MCF 10A (cell line): ENCODE measurements at regions not wholly inside any gene's neighbourhood (a gene's known extent, or its start where the extent isn't known, plus 50 kb on each side); places are given as distances from the start of the nearest gene placed in this dataset.

ENCODE experiments used
- BruUV-seq: library from RNA; stranded (reverse); fragments of 400-500 nt; replicated peaks from 2 replicates; lab custom pipeline; 2021; lab: Mats Ljungman, UMichigan
- CTCF ChIA-PET: fragments of 300-600 bp; sonication (Branson Sonifier 250); formaldehyde crosslinking; extraction: SDS; loops from one replicate; lab custom pipeline; 2021; ENCODE audit warnings: antibody characterized with exemption, inconsistent platforms; lab: Yijun Ruan, JAX
- POLR2A ChIA-PET: fragments of 300-600, 350-650 bp; sonication (Branson Sonifier 250); formaldehyde crosslinking; extraction: SDS; loops from one replicate; lab custom pipeline; 2020; ENCODE audit warnings: antibody characterized with exemption, inconsistent platforms; lab: Yijun Ruan, JAX
- DNase-seq: peaks from one replicate; pipeline ENCODE4 v3.0.0-alpha.2; 2018; ENCODE audit not compliant: unreplicated experiment
- H3K27ac Mint-ChIP-seq: one replicate; pipeline ENCODE4 v1.8.0; 2022; ENCODE audit warnings: mild to moderate bottlenecking, low read depth, mixed read lengths; ENCODE audit not compliant: unreplicated experiment
- H3K27me3 Mint-ChIP-seq: one replicate; pipeline ENCODE4 v1.8.0; 2022; ENCODE audit warnings: mixed read lengths; ENCODE audit not compliant: insufficient read depth, unreplicated experiment
- H3K36me3 Mint-ChIP-seq: one replicate; pipeline ENCODE4 v1.8.0; 2022; ENCODE audit warnings: mild to moderate bottlenecking, moderate library complexity, mixed read lengths; ENCODE audit not compliant: insufficient read depth, unreplicated experiment
- H3K4me1 Mint-ChIP-seq: one replicate; pipeline ENCODE4 v1.8.0; 2022; ENCODE audit warnings: mixed read lengths; ENCODE audit not compliant: insufficient read depth, unreplicated experiment
- H3K4me3 Mint-ChIP-seq: one replicate; pipeline ENCODE4 v1.8.0; 2022; ENCODE audit warnings: mild to moderate bottlenecking, moderate library complexity, mixed read lengths; ENCODE audit not compliant: unreplicated experiment
- H3K9me3 Mint-ChIP-seq: one replicate; pipeline ENCODE4 v1.8.0; 2022; ENCODE audit warnings: mixed read lengths; ENCODE audit not compliant: unreplicated experiment
- intact Hi-C: fragments of 100-400 bp; cut with micrococcal nuclease; formaldehyde crosslinking; loops from 2 replicates; pipeline ENCODE4 v1.14.1; 2022
- TF ChIP-seq, protein P1 (sequence below): fragments of 200-600 bp; IDR thresholded peaks from one replicate; pipeline ENCODE4 v1.8.0; 2022; ENCODE audit warnings: antibody characterized with exemption, mild to moderate bottlenecking; ENCODE audit not compliant: unreplicated experiment

- ChIA-PET POLR2A (interaction anchor here (0.8 to 7.6 kb wide), 3 partner anchors 27 to 86 kb away, joined by 3 to 443 read pairs (median 5); no protein-coding TSS in a partner anchor), CTCF (interaction anchor here (0.9 kb wide), 1 partner anchor 102 kb away, joined by 4 read pairs; no protein-coding TSS in a partner anchor)
- TF ChIP-seq, protein P1, sequence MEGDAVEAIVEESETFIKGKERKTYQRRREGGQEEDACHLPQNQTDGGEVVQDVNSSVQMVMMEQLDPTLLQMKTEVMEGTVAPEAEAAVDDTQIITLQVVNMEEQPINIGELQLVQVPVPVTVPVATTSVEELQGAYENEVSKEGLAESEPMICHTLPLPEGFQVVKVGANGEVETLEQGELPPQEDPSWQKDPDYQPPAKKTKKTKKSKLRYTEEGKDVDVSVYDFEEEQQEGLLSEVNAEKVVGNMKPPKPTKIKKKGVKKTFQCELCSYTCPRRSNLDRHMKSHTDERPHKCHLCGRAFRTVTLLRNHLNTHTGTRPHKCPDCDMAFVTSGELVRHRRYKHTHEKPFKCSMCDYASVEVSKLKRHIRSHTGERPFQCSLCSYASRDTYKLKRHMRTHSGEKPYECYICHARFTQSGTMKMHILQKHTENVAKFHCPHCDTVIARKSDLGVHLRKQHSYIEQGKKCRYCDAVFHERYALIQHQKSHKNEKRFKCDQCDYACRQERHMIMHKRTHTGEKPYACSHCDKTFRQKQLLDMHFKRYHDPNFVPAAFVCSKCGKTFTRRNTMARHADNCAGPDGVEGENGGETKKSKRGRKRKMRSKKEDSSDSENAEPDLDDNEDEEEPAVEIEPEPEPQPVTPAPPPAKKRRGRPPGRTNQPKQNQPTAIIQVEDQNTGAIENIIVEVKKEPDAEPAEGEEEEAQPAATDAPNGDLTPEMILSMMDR: no peak
- DNase-seq: no peak
- Mint-ChIP-seq H3K36me3 (peaks cover 46% of the 10 kb centered on the region), H3K27me3 (no peaks in the 10 kb centered on the region), H3K27ac (no peak overlapping the region), H3K4me1 (peaks cover 61% of the 10 kb centered on the region), H3K4me3 (no peak overlapping the region), H3K9me3 (no peaks in the 10 kb centered on the region)
- BruUV-seq: no TSS peak
- intact Hi-C loops: no loop called here
Measured at GRCh38 chr17:77327181-77327565, 186.4 kb downstream of the SEC14L1 start.

DNA sequence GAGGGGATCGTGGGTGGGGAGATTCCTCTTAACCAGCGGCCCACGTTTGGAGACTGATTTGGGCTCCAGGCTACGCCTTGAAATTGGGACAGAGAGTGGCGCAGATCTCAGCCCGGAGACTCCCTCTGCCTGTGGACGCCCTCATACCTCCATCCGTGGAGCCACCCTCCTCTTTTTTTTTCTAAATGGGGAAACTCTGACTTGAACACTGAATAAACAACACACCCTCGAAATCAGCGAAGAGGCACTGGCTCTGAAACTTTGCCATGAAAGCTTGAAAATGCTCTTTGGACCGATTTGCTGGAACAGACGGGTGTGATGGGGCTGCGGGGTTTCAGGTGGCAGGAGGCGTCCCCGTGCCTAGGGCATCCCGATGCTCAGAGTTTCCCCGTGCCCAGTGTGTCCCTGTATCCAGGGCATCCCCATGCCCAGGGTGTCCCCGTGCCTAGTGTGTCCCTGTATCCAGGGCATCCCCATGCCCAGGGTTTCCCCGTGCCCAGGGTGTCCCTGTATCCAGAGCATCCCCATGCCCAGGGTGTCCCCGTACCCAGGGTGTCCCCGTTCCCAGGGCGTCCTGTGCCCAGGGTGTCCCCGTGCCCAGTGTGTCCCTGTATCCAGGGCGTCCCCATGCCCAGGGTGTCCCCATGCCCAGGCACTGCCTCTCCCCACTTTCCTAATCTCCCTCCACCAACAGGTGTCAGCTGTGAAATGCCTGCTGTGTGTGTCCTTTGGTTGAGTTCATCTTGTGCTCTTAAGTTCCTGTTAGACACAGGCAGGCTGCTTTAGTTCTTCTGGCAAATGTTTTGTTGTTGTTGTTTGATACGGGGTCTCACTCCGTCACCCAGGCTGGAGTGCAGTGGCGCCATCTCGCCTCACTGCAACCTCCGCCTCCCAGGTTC is 187.0 kb downstream of the SEC14L1 start:
- CTCF ChIA-PET: interaction anchor here (0.6 kb wide), 1 partner anchor 39 kb away, joined by 3 read pairs; no protein-coding TSS in a partner anchor
- intact Hi-C loops: no loop called here
- no peak overlapping the region for H3K4me3 Mint-ChIP-seq
- H3K27me3 Mint-ChIP-seq: no peaks in the 10 kb centered on the region
- no TSS peak for BruUV-seq
- H3K36me3 Mint-ChIP-seq: peaks cover 46% of the 10 kb centered on the region
- H3K27ac Mint-ChIP-seq: no peak overlapping the region
- TF ChIP-seq, protein P1: no peak
- no peaks in the 10 kb centered on the region for H3K9me3 Mint-ChIP-seq
- no peak for DNase-seq
- POLR2A ChIA-PET: interaction anchor here (1.0 to 7.6 kb wide), 3 partner anchors 43 to 96 kb away, joined by 4 to 443 read pairs (median 5); no protein-coding TSS in a partner anchor
- H3K4me1 Mint-ChIP-seq: peaks cover 61% of the 10 kb centered on the region

DNA sequence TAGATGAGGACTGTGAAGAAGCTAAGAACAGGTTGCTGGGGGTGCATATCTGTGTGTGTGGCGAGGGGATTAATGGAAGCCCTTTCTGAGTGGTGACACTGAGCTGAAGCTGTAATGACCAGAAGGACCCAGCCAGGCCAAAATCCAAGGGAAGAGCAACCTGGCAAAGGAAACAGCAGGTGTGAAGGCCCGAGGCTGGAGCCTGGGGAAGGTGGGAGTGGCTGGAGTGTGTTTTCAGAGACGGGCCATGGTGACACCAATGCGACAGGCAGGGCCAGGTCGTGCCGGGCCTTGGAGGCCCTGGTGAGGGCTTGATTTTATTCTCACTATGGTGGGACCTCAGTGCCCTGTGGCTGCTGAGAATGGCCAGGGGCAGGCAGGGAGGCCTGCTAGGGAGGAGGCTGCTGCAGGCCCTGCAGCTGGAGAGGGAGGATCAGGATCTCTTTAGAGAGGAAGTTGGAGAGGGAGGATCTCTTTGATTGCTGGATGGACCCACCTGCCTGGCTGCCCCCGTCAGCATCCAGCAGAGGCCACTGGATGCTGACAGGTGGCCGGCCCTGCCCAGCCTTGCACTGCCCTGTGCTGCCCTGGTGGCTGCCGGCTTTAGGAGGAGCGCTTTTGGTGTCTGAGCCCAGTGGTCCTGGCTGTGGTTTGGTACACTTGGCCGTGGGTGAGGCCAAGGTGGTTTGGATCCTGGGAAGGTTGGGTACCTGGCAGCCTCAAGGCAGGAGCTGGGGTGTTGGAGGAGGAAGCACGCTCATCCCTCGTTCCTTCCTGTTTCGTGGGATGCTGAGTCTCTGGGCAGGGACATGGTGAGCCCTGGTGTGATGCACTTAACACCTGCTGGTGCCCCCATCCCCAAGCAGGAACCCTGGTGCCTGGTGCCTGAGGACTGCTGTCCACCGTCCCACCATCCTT is 188.3 kb downstream of the SEC14L1 start:
- Mint-ChIP-seq H3K4me3 (no peak overlapping the region), H3K4me1 (peaks cover 56% of the 10 kb centered on the region), H3K9me3 (no peaks in the 10 kb centered on the region), H3K36me3 (peaks cover 34% of the 10 kb centered on the region), H3K27ac (no peak overlapping the region), H3K27me3 (no peaks in the 10 kb centered on the region)
- intact Hi-C loops: no loop called here
- TF ChIP-seq, protein P1: no peak
- ChIA-PET POLR2A (interaction anchor here (0.8 to 1.0 kb wide), 3 partner anchors 40 to 123 kb away, joined by 3 to 4 read pairs (median 3); no protein-coding TSS in a partner anchor), CTCF (interaction anchor here (0.6 to 3.9 kb wide), 5 partner anchors 40 to 685 kb away, joined by 3 to 35 read pairs (median 3); no protein-coding TSS in a partner anchor)
- no peak for DNase-seq
- no TSS peak for BruUV-seq
